Cardiac muscle cell (in vitro differentiated cells and primary cell): ENCODE measurements at regions not wholly inside any gene's neighbourhood (a gene's known extent, or its start where the extent isn't known, plus 50 kb on each side); places are given as distances from the start of the nearest gene placed in this dataset.

Experiments
- DNase-seq, 2 donors: peaks; one replicate each; pipeline versions ENCODE4 v3.0.0 to v3.0.0-alpha.2; 2010 to 2017; ENCODE audit warnings: low read depth in 1 of 2, low spot score in 1 of 2
- H3K27ac ChIP-seq: fragments of 200-600 bp; sonication (generic); 2 replicates; pipeline ENCODE4 v1.5.1; 2016
- H3K27me3 ChIP-seq: fragments of 200-600 bp; sonication (generic); 2 replicates; pipeline ENCODE4 v1.6.0; 2016; ENCODE audit warnings: control low read depth
- H3K36me3 ChIP-seq: fragments of 200-600 bp; sonication (generic); 2 replicates; pipeline ENCODE4 v1.5.1; 2016; ENCODE audit warnings: control low read depth
- H3K4me1 ChIP-seq: fragments of 200-600 bp; sonication (generic); 2 replicates; pipeline ENCODE4 v1.8.1; 2017; ENCODE audit warnings: low read depth, mild to moderate bottlenecking, mixed run types
- H3K4me3 ChIP-seq: fragments of 200-600 bp; sonication (generic); 2 replicates; pipeline ENCODE4 v1.5.1; 2016; ENCODE audit warnings: mild to moderate bottlenecking
- H3K9me3 ChIP-seq: fragments of 200-600 bp; sonication (generic); 2 replicates; pipeline ENCODE4 v1.5.1; 2017; ENCODE audit warnings: low read depth, mild to moderate bottlenecking, control low read depth
- CTCF ChIP-seq: IDR thresholded peaks from 2 replicates; pipeline ENCODE4 v1.5.1; 2012; ENCODE audit warnings: low read depth, mild to moderate bottlenecking, low read length

GRCh38 chr4:134539729-134540231 lies 338.2 kb upstream of the PABPC4L start:
- Histone ChIP-seq H3K27ac (no peak overlapping the region), H3K4me1 (peaks cover 8% of the 10 kb centered on the region), H3K27me3 (no peaks in the 10 kb centered on the region), H3K36me3 (no peaks in the 10 kb centered on the region), H3K4me3 (no peak overlapping the region), H3K9me3 (no peaks in the 10 kb centered on the region)
- no peak for DNase-seq
- TF ChIP-seq CTCF: no peak

GRCh38 chr4:134537701-134538100 lies 336.1 kb upstream of the PABPC4L start:
- DNase-seq: no peak
- Histone ChIP-seq H3K9me3 (no peaks in the 10 kb centered on the region), H3K36me3 (no peaks in the 10 kb centered on the region), H3K27ac (no peak overlapping the region), H3K4me3 (no peak overlapping the region), H3K4me1 (peaks cover 3% of the 10 kb centered on the region), H3K27me3 (no peaks in the 10 kb centered on the region)
- no peak for TF ChIP-seq CTCF

GRCh38 chr4:134533068-134533467 lies 331.5 kb upstream of the PABPC4L start:
- no peak for TF ChIP-seq CTCF
- Histone ChIP-seq H3K27me3 (no peaks in the 10 kb centered on the region), H3K36me3 (no peaks in the 10 kb centered on the region), H3K4me3 (no peak overlapping the region), H3K27ac (no peak overlapping the region), H3K4me1 (no peaks in the 10 kb centered on the region), H3K9me3 (no peaks in the 10 kb centered on the region)
- DNase-seq: no peak

GRCh38 chr4:134531013-134531412 lies 329.4 kb upstream of the PABPC4L start:
- no peaks in the 10 kb centered on the region for H3K9me3 ChIP-seq
- H3K4me3 ChIP-seq: no peak overlapping the region
- no peak for TF ChIP-seq CTCF
- H3K27ac ChIP-seq: no peak overlapping the region
- no peaks in the 10 kb centered on the region for H3K27me3 ChIP-seq
- DNase-seq: no peak
- no peaks in the 10 kb centered on the region for H3K36me3 ChIP-seq
- H3K4me1 ChIP-seq: no peaks in the 10 kb centered on the region

- Histone ChIP-seq H3K27ac (no peak overlapping the region), H3K27me3 (no peaks in the 10 kb centered on the region), H3K4me1 (no peaks in the 10 kb centered on the region), H3K9me3 (no peaks in the 10 kb centered on the region), H3K4me3 (no peak overlapping the region), H3K36me3 (no peaks in the 10 kb centered on the region)
- no peak for TF ChIP-seq CTCF
- no peak for DNase-seq
These were observed 328.0 kb upstream of the PABPC4L start for GRCh38 chr4:134529629-134530028.
